Transverse colon (tissue), 4 donors: ENCODE measurements at regions not wholly inside any gene's neighbourhood (a gene's known extent, or its start where the extent isn't known, plus 50 kb on each side); places are given as distances from the start of the nearest gene placed in this dataset.
"Not testable (repeated sequence)": the region's sequence is repeated elsewhere in the genome, so short reads cannot be mapped to it uniquely, and the experiment has no call there.

Source experiments
- DNase-seq: peaks from one replicate; pipeline ENCODE4 v3.0.0-alpha.2; 2019
- H3K27ac ChIP-seq, 4 donors: fragments of 200-600 bp; sonication (generic); 2 replicates each; pipeline ENCODE4 v1.5.1; 2016 to 2018; ENCODE audit warnings: inconsistent platforms in 4 of 4
- H3K27me3 ChIP-seq: fragments of 200-600 bp; sonication (generic); 2 replicates; pipeline ENCODE4 v1.5.1; 2017; ENCODE audit warnings: inconsistent platforms
- H3K36me3 ChIP-seq, 4 donors: fragments of 200-600 bp; sonication (generic); 2 replicates each; pipeline ENCODE4 v1.5.1; 2017 to 2019; ENCODE audit warnings: inconsistent platforms in 4 of 4
- H3K4me1 ChIP-seq, 4 donors: fragments of 200-600 bp; sonication (generic); 2 replicates each; pipeline ENCODE4 v1.5.1; 2017 to 2020; ENCODE audit warnings: inconsistent platforms in 4 of 4
- H3K4me3 ChIP-seq, 4 donors: fragments of 200-600 bp; sonication (generic); 1 replicate in 1 of 4; 2 replicates in 3 of 4; pipeline versions ENCODE4 v1.5.1 to v1.6.1; 2017 to 2019; ENCODE audit warnings: inconsistent platforms in 4 of 4
- H3K9me3 ChIP-seq, 2 donors: fragments of 200-600 bp; sonication (generic); 2 replicates each; pipeline ENCODE4 v1.5.1; 2017 to 2019; ENCODE audit warnings: inconsistent platforms in 2 of 2
- CTCF ChIP-seq, 5 experiments: fragments of 200-600 bp in 3 of 5; fragments of 450-650 bp in 2 of 5; sonication (generic) in 3 of 5; IDR thresholded peaks; 1 replicate in 2 of 5; 2 replicates in 3 of 5; pipeline ENCODE4 v1.5.1; 2016 to 2017; ENCODE audit warnings: antibody characterized with exemption in 5 of 5, inconsistent platforms in 3 of 5, mild to moderate bottlenecking in 2 of 5, moderate library complexity in 1 of 5
- EP300 ChIP-seq: sonication (generic); formaldehyde crosslinking; IDR thresholded peaks from one replicate; pipeline ENCODE4 v1.6.1; 2017; ENCODE audit warnings: antibody characterized with exemption, low read depth
- POLR2A ChIP-seq: fragments of 450-650 bp; IDR thresholded peaks from one replicate; pipeline ENCODE4 v1.6.1; 2016; ENCODE audit warnings: antibody characterized with exemption, mild to moderate bottlenecking, moderate library complexity
- POLR2AphosphoS5 ChIP-seq, 3 donors: sonication (generic); formaldehyde crosslinking; IDR thresholded peaks; one replicate each; pipeline ENCODE4 v1.6.1; 2016; ENCODE audit warnings: antibody characterized with exemption in 3 of 3
- WGBS, 2 donors: methylation state at CpG; one replicate each; pipeline ENCODE4 v1.1.5; 2018; ENCODE audit warnings: low coverage in 1 of 2; 5-methylcytosine and 5-hydroxymethylcytosine counted together
- in situ Hi-C, 4 donors: fragments of 200-750 bp; cut with MboI; loops; one replicate each; pipeline versions ENCODE4 v1.15.0 to v1.15.1; 2017; ENCODE audit warnings: low sequenced_read_pairs in 3 of 4, low pct_ligation_motif_present in 1 of 4, low pct_unique_long_range_greater_than_20kb in 1 of 4
- intact Hi-C: fragments of 100-400 bp; cut with DNase I; formaldehyde crosslinking; loops from one replicate; pipeline ENCODE4 v1.15.1; 2023; ENCODE audit warnings: low total_unique reads

GRCh38 chr18:64379662-64380061, 230.8 kb upstream of the LINC00305 start:
- H3K36me3 ChIP-seq, result no peaks in the 10 kb centered on the region
- H3K27me3 ChIP-seq, result no peaks in the 10 kb centered on the region
- H3K4me3 ChIP-seq, result no peak overlapping the region
- in situ Hi-C loops (no loop called here), intact Hi-C loops (no loop called here)
- no peak overlapping the region for H3K27ac ChIP-seq
- TF ChIP-seq CTCF (IDR thresholded peaks at IDR 0.05) (no peak), POLR2AphosphoS5 (IDR thresholded peaks at IDR 0.05) (no peak), EP300 (no peak), POLR2A (no peak)
- WGBS, 2 donors, result 90 to 100% methylated on average over 1 of the region's 1 CpG
- H3K9me3 ChIP-seq, result no peaks in the 10 kb centered on the region
- H3K4me1 ChIP-seq, result no peaks in the 10 kb centered on the region
- no peak for DNase-seq

GRCh38 chr18:64377446-64377845, 228.6 kb upstream of the LINC00305 start:
- no peak overlapping the region for H3K27ac ChIP-seq
- no peaks in the 10 kb centered on the region for H3K27me3 ChIP-seq
- TF ChIP-seq EP300 (no peak), CTCF (IDR thresholded peaks at IDR 0.05) (no peak), POLR2A (no peak), POLR2AphosphoS5 (IDR thresholded peaks at IDR 0.05) (no peak)
- H3K4me3 ChIP-seq, result no peak overlapping the region
- WGBS, 2 donors, result 76 to 90% methylated on average over 4 of the region's 4 CpGs
- intact Hi-C loops, result no loop called here
- no peaks in the 10 kb centered on the region for H3K4me1 ChIP-seq
- no peaks in the 10 kb centered on the region for H3K9me3 ChIP-seq
- no peak for DNase-seq
- no peaks in the 10 kb centered on the region for H3K36me3 ChIP-seq
- in situ Hi-C loops, result no loop called here

GRCh38 chr18:64372850-64373249, 224.0 kb upstream of the LINC00305 start:
- DNase-seq, result no peak
- Histone ChIP-seq H3K9me3 (no peaks in the 10 kb centered on the region), H3K4me1 (no peaks in the 10 kb centered on the region), H3K4me3 (no peak overlapping the region), H3K36me3 (no peaks in the 10 kb centered on the region), H3K27ac (no peak overlapping the region), H3K27me3 (no peaks in the 10 kb centered on the region)
- intact Hi-C loops, result no loop called here
- TF ChIP-seq CTCF (IDR thresholded peaks at IDR 0.05) (no peak), POLR2A (no peak), EP300 (no peak), POLR2AphosphoS5 (IDR thresholded peaks at IDR 0.05) (no peak)
- 55 to 76% methylated on average over 2 of the region's 2 CpGs for WGBS, 2 donors
- in situ Hi-C loops, result no loop called here

GRCh38 chr18:64369830-64370440, 221.0 kb upstream of the LINC00305 start:
- H3K4me3 ChIP-seq, in situ Hi-C loops, H3K36me3 ChIP-seq, H3K9me3 ChIP-seq, H3K27ac ChIP-seq, H3K4me1 ChIP-seq, intact Hi-C loops, H3K27me3 ChIP-seq, DNase-seq: not testable (repeated sequence)
- WGBS, 2 donors, result 76 to 78% methylated on average over 6 of the region's 8 CpGs

GRCh38 chr18:64365106-64365505, 216.2 kb upstream of the LINC00305 start:
- DNase-seq, result no peak
- intact Hi-C loops (no loop called here), in situ Hi-C loops (no loop called here)
- Histone ChIP-seq H3K4me1 (no peaks in the 10 kb centered on the region), H3K27ac (no peak overlapping the region), H3K27me3 (no peaks in the 10 kb centered on the region), H3K9me3 (no peaks in the 10 kb centered on the region), H3K36me3 (no peaks in the 10 kb centered on the region), H3K4me3 (no peak overlapping the region)
- TF ChIP-seq POLR2AphosphoS5 (IDR thresholded peaks at IDR 0.05), result no peak
- no peak for TF ChIP-seq CTCF (IDR thresholded peaks at IDR 0.05)
- TF ChIP-seq POLR2A, result no peak
- no peak for TF ChIP-seq EP300
- 66 to 71% methylated on average over 3 to 4 of the region's 4 CpGs for WGBS, 2 donors
